NT2/D1 (cell line): ENCODE measurements at regions not wholly inside any gene's neighbourhood (a gene's known extent, or its start where the extent isn't known, plus 50 kb on each side); places are given as distances from the start of the nearest gene placed in this dataset.

Source experiments
- DNase-seq: peaks from one replicate; pipeline ENCODE4 v3.0.0-alpha.2; 2011; ENCODE audit warnings: low read depth, low spot score
- H3K27me3 ChIP-seq: 2 replicates; pipeline ENCODE4 v1.6.0; 2011; ENCODE audit warnings: mild to moderate bottlenecking; ENCODE audit not compliant: insufficient read length, insufficient read depth
- H3K36me3 ChIP-seq: 2 replicates; pipeline ENCODE4 v1.6.1; 2011; ENCODE audit warnings: mild to moderate bottlenecking, low read length, mixed read lengths; ENCODE audit not compliant: insufficient read depth, insufficient read length
- H3K4me1 ChIP-seq: 2 replicates; pipeline ENCODE4 v1.5.1; 2011; ENCODE audit not compliant: insufficient read depth, insufficient read length
- H3K4me3 ChIP-seq: 2 replicates; pipeline ENCODE4 v1.5.1; 2011; ENCODE audit warnings: low read depth; ENCODE audit not compliant: insufficient read length
- H3K9ac ChIP-seq: 2 replicates; pipeline ENCODE4 v1.6.0; 2011; ENCODE audit warnings: low read depth; ENCODE audit not compliant: insufficient read length
- H3K9me3 ChIP-seq: 2 replicates; pipeline ENCODE4 v1.5.1; 2011; ENCODE audit warnings: mild to moderate bottlenecking, low read length; ENCODE audit not compliant: insufficient read depth
- SUZ12 ChIP-seq: IDR thresholded peaks from 2 replicates; pipeline ENCODE4 v1.6.1; 2011; ENCODE audit not compliant: insufficient read length, insufficient read depth; ENCODE audit errors: extremely low read depth
- YY1 ChIP-seq: IDR thresholded peaks from 2 replicates; pipeline ENCODE4 v1.6.1; 2011; ENCODE audit not compliant: insufficient read length, insufficient read depth
- ZNF274 ChIP-seq: IDR thresholded peaks from 2 replicates; pipeline ENCODE4 v1.6.1; 2011; ENCODE audit warnings: mild to moderate bottlenecking, low read depth, low read length

DNA sequence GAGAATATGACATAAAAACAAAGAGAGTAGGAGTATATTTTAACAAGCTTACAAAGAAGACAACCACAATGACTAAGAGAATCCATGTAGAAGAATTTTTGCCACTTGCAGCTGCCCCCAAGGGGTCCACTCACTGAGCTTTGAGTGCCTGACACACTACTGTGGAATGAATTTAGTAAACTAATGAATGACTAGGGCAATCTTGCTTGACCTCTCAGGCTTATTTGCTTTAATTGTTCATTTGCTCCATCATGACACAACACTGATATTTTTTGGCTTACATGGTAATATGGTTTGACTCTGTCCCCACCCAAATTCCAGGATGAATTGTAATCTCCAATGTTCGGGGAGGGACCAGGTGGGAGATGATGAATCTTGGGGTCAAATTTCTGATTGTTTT, 249.1 kb upstream of the FAR2 start:
- Histone ChIP-seq H3K9me3 (peaks cover 18% of the 10 kb centered on the region), H3K36me3 (no peaks in the 10 kb centered on the region), H3K27me3 (no peaks in the 10 kb centered on the region), H3K4me3 (no peak overlapping the region), H3K4me1 (no peaks in the 10 kb centered on the region), H3K9ac (no peak overlapping the region)
- TF ChIP-seq ZNF274 (no peak), YY1 (no peak), SUZ12 (no peak)
- DNase-seq, result no peak

GRCh38 chr12:28905220-28905955, 243.7 kb upstream of the FAR2 start:
- Histone ChIP-seq H3K9me3 (peaks cover 18% of the 10 kb centered on the region), H3K27me3 (no peaks in the 10 kb centered on the region), H3K4me3 (no peak overlapping the region), H3K4me1 (no peaks in the 10 kb centered on the region), H3K36me3 (no peaks in the 10 kb centered on the region), H3K9ac (no peak overlapping the region)
- TF ChIP-seq YY1 (no peak), SUZ12 (no peak), ZNF274 (no peak)
- DNase-seq, result no peak

GRCh38 chr12:28908646-28909045, 240.4 kb upstream of the FAR2 start:
- no peak overlapping the region for H3K4me3 ChIP-seq
- H3K27me3 ChIP-seq, result no peaks in the 10 kb centered on the region
- H3K9me3 ChIP-seq, result peaks cover 23% of the 10 kb centered on the region
- H3K9ac ChIP-seq, result no peak overlapping the region
- no peaks in the 10 kb centered on the region for H3K36me3 ChIP-seq
- no peak for TF ChIP-seq SUZ12
- TF ChIP-seq ZNF274, result no peak
- no peak for TF ChIP-seq YY1
- DNase-seq, result no peak
- no peaks in the 10 kb centered on the region for H3K4me1 ChIP-seq

- no peak for DNase-seq
- no peak for TF ChIP-seq ZNF274
- no peak for TF ChIP-seq SUZ12
- no peak for TF ChIP-seq YY1
- no peak overlapping the region for H3K4me3 ChIP-seq
- H3K9me3 ChIP-seq, result peaks cover 30% of the 10 kb centered on the region
- H3K27me3 ChIP-seq, result no peaks in the 10 kb centered on the region
- no peaks in the 10 kb centered on the region for H3K4me1 ChIP-seq
- no peaks in the 10 kb centered on the region for H3K36me3 ChIP-seq
- no peak overlapping the region for H3K9ac ChIP-seq
Measured at GRCh38 chr12:28909291-28909690, 239.8 kb upstream of the FAR2 start.

- H3K9me3 ChIP-seq, result peaks cover 5% of the 10 kb centered on the region
- H3K4me3 ChIP-seq, result no peak overlapping the region
- TF ChIP-seq ZNF274, result no peak
- no peak for TF ChIP-seq SUZ12
- no peak for TF ChIP-seq YY1
- no peaks in the 10 kb centered on the region for H3K27me3 ChIP-seq
- H3K36me3 ChIP-seq, result no peaks in the 10 kb centered on the region
- no peaks in the 10 kb centered on the region for H3K4me1 ChIP-seq
- DNase-seq, result no peak
- no peak overlapping the region for H3K9ac ChIP-seq
Measured at GRCh38 chr12:28925719-28926376, 223.2 kb upstream of the FAR2 start.

- H3K9me3 ChIP-seq, result no peaks in the 10 kb centered on the region
- H3K36me3 ChIP-seq, result no peaks in the 10 kb centered on the region
- no peaks in the 10 kb centered on the region for H3K27me3 ChIP-seq
- H3K4me3 ChIP-seq, result no peak overlapping the region
- DNase-seq, result no peak
- TF ChIP-seq SUZ12, result no peak
- TF ChIP-seq YY1, result no peak
- no peak for TF ChIP-seq ZNF274
- no peaks in the 10 kb centered on the region for H3K4me1 ChIP-seq
- H3K9ac ChIP-seq, result no peak overlapping the region
Measured at GRCh38 chr12:28930704-28931103, 218.4 kb upstream of the FAR2 start.

DNA sequence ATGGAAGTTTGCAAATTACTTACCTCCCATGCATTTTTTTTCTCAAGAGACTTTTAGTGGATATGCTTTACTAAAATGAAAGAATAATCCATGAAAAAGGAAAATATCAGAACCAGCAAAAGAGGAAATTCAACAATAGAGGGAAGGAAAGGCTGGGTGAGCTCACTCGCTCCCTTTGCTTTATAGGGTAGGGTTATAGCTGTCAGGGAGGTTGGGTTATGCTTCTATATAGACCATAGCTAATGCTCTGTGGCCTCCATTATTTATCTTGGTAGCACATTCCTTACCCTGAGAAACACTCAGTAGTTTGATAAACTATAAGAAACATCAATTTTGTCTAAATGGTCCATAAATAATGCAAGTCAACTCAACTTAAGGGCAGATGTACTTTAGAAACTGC, 215.9 kb upstream of the FAR2 start:
- Histone ChIP-seq H3K9ac (no peak overlapping the region), H3K27me3 (no peaks in the 10 kb centered on the region), H3K36me3 (no peaks in the 10 kb centered on the region), H3K4me1 (no peaks in the 10 kb centered on the region), H3K9me3 (no peaks in the 10 kb centered on the region), H3K4me3 (no peak overlapping the region)
- TF ChIP-seq ZNF274, result no peak
- no peak for DNase-seq
